ENCODE measurements at regions not wholly inside any gene's neighbourhood (a gene's known extent, or its start where the extent isn't known, plus 50 kb on each side); places are given as distances from the start of the nearest gene placed in this dataset.

GRCh38 chr5:33276628-33276950, 164.2 kb upstream of the TARS1 start:
- Histone ChIP-seq H3K4me2 (ENCODE audit: low read length) (no peak overlapping the region), H3K23ac (ENCODE audit: low read length) (no peak overlapping the region), H2BK5ac (ENCODE audit: low read depth, low read length, poor library complexity) (no peak overlapping the region), H3K4me3 (ENCODE audit: low read depth, low read length) (no peak overlapping the region), H3K4ac (ENCODE audit: low read depth, low read length) (no peak overlapping the region), H3K9me3 (ENCODE audit: insufficient read depth, low read depth, low read length) (no peaks in the 10 kb centered on the region), H3K79me2 (ENCODE audit: control insufficient read depth, insufficient read depth, low read length, poor library complexity) (no peaks in the 10 kb centered on the region), H2BK12ac (ENCODE audit: low read length) (no peak overlapping the region), H4K8ac (ENCODE audit: low read depth, low read length) (no peak overlapping the region), H3K9ac (ENCODE audit: low read length) (no peak overlapping the region), H2AK5ac (ENCODE audit: low read length) (no peak overlapping the region), H2BK120ac (ENCODE audit: insufficient read depth, low read length, poor library complexity) (no peak overlapping the region), H4K12ac (ENCODE audit: low read depth, low read length) (no peak overlapping the region), H3K4me1 (ENCODE audit: control insufficient read depth in 1 of 2, insufficient read depth in 2 of 2, low read length in 2 of 2) (no peaks in the 10 kb centered on the region), H3K27ac (ENCODE audit: low read depth, low read length) (no peak overlapping the region), H3K79me1 (ENCODE audit: low read length) (no peaks in the 10 kb centered on the region), H3K36me3 (ENCODE audit: control insufficient read depth in 1 of 2, insufficient read depth in 2 of 2, low read length in 2 of 2) (no peaks in the 10 kb centered on the region), H3K27me3 (ENCODE audit: insufficient read depth, low read length) (no peaks in the 10 kb centered on the region), H3K14ac (ENCODE audit: low read length) (no peak overlapping the region), H3K18ac (ENCODE audit: low read length) (no peak overlapping the region), H2AFZ (ENCODE audit: insufficient read depth, low read length, poor library complexity) (no peak overlapping the region), H4K91ac (ENCODE audit: low read depth, low read length) (no peak overlapping the region)
- DNase-seq: no peak
- WGBS (ENCODE audit: extremely low coverage, insufficient coverage, insufficient read length): no CpG with 5 or more reads among the region's 2 CpGs

- Histone ChIP-seq H3K14ac (ENCODE audit: low read length) (no peak overlapping the region), H3K9me3 (ENCODE audit: insufficient read depth, low read depth, low read length) (no peaks in the 10 kb centered on the region), H3K27ac (ENCODE audit: low read depth, low read length) (no peak overlapping the region), H2BK120ac (ENCODE audit: insufficient read depth, low read length, poor library complexity) (no peak overlapping the region), H4K91ac (ENCODE audit: low read depth, low read length) (no peak overlapping the region), H3K4me2 (ENCODE audit: low read length) (no peak overlapping the region), H3K18ac (ENCODE audit: low read length) (no peak overlapping the region), H4K12ac (ENCODE audit: low read depth, low read length) (no peak overlapping the region), H3K79me2 (ENCODE audit: control insufficient read depth, insufficient read depth, low read length, poor library complexity) (no peaks in the 10 kb centered on the region), H2AFZ (ENCODE audit: insufficient read depth, low read length, poor library complexity) (no peak overlapping the region), H3K4ac (ENCODE audit: low read depth, low read length) (no peak overlapping the region), H3K9ac (ENCODE audit: low read length) (no peak overlapping the region), H3K4me3 (ENCODE audit: low read depth, low read length) (no peak overlapping the region), H3K23ac (ENCODE audit: low read length) (no peak overlapping the region), H3K79me1 (ENCODE audit: low read length) (no peaks in the 10 kb centered on the region), H4K8ac (ENCODE audit: low read depth, low read length) (no peak overlapping the region), H3K27me3 (ENCODE audit: insufficient read depth, low read length) (no peaks in the 10 kb centered on the region), H2BK12ac (ENCODE audit: low read length) (no peak overlapping the region), H2AK5ac (ENCODE audit: low read length) (no peak overlapping the region), H3K4me1 (ENCODE audit: control insufficient read depth in 1 of 2, insufficient read depth in 2 of 2, low read length in 2 of 2) (no peaks in the 10 kb centered on the region), H3K36me3 (ENCODE audit: control insufficient read depth in 1 of 2, insufficient read depth in 2 of 2, low read length in 2 of 2) (no peaks in the 10 kb centered on the region), H2BK5ac (ENCODE audit: low read depth, low read length, poor library complexity) (no peak overlapping the region)
- WGBS (ENCODE audit: extremely low coverage, insufficient coverage, insufficient read length): no CpG with 5 or more reads among the region's 3 CpGs
- DNase-seq: no peak
Measured at GRCh38 chr5:33277061-33277650, 163.6 kb upstream of the TARS1 start.

GRCh38 chr5:33281431-33281843, 159.3 kb upstream of the TARS1 start:
- no peak overlapping the region for H4K91ac ChIP-seq (ENCODE audit: low read depth, low read length)
- no peak overlapping the region for H4K8ac ChIP-seq (ENCODE audit: low read depth, low read length)
- H3K79me1 ChIP-seq (ENCODE audit: low read length): no peaks in the 10 kb centered on the region
- H3K27me3 ChIP-seq (ENCODE audit: insufficient read depth, low read length): no peaks in the 10 kb centered on the region
- H3K18ac ChIP-seq (ENCODE audit: low read length): no peak overlapping the region
- no peak overlapping the region for H3K4me2 ChIP-seq (ENCODE audit: low read length)
- no peak overlapping the region for H3K4ac ChIP-seq (ENCODE audit: low read depth, low read length)
- no peak overlapping the region for H2AK5ac ChIP-seq (ENCODE audit: low read length)
- H3K9me3 ChIP-seq (ENCODE audit: insufficient read depth, low read depth, low read length): no peaks in the 10 kb centered on the region
- H4K12ac ChIP-seq (ENCODE audit: low read depth, low read length): no peak overlapping the region
- no peak overlapping the region for H2BK120ac ChIP-seq (ENCODE audit: insufficient read depth, low read length, poor library complexity)
- no peak overlapping the region for H3K23ac ChIP-seq (ENCODE audit: low read length)
- no peaks in the 10 kb centered on the region for H3K36me3 ChIP-seq (ENCODE audit: control insufficient read depth in 1 of 2, insufficient read depth in 2 of 2, low read length in 2 of 2)
- H2BK12ac ChIP-seq (ENCODE audit: low read length): no peak overlapping the region
- H3K14ac ChIP-seq (ENCODE audit: low read length): no peak overlapping the region
- H2AFZ ChIP-seq (ENCODE audit: insufficient read depth, low read length, poor library complexity): no peak overlapping the region
- no peaks in the 10 kb centered on the region for H3K4me1 ChIP-seq (ENCODE audit: control insufficient read depth in 1 of 2, insufficient read depth in 2 of 2, low read length in 2 of 2)
- no peak overlapping the region for H3K9ac ChIP-seq (ENCODE audit: low read length)
- no peak overlapping the region for H3K27ac ChIP-seq (ENCODE audit: low read depth, low read length)
- H3K79me2 ChIP-seq (ENCODE audit: control insufficient read depth, insufficient read depth, low read length, poor library complexity): no peaks in the 10 kb centered on the region
- WGBS (ENCODE audit: extremely low coverage, insufficient coverage, insufficient read length): no CpG with 5 or more reads among the region's 5 CpGs
- no peak for DNase-seq
- no peak overlapping the region for H3K4me3 ChIP-seq (ENCODE audit: low read depth, low read length)
- no peak overlapping the region for H2BK5ac ChIP-seq (ENCODE audit: low read depth, low read length, poor library complexity)

GRCh38 chr5:33282157-33282556, 158.6 kb upstream of the TARS1 start:
- H4K8ac ChIP-seq (ENCODE audit: low read depth, low read length): no peak overlapping the region
- WGBS (ENCODE audit: extremely low coverage, insufficient coverage, insufficient read length): no CpG with 5 or more reads among the region's 4 CpGs
- no peaks in the 10 kb centered on the region for H3K9me3 ChIP-seq (ENCODE audit: insufficient read depth, low read depth, low read length)
- no peak for DNase-seq
- H2BK120ac ChIP-seq (ENCODE audit: insufficient read depth, low read length, poor library complexity): no peak overlapping the region
- no peak overlapping the region for H2BK5ac ChIP-seq (ENCODE audit: low read depth, low read length, poor library complexity)
- no peak overlapping the region for H3K4me3 ChIP-seq (ENCODE audit: low read depth, low read length)
- H3K27ac ChIP-seq (ENCODE audit: low read depth, low read length): no peak overlapping the region
- no peaks in the 10 kb centered on the region for H3K79me1 ChIP-seq (ENCODE audit: low read length)
- H3K79me2 ChIP-seq (ENCODE audit: control insufficient read depth, insufficient read depth, low read length, poor library complexity): no peaks in the 10 kb centered on the region
- no peak overlapping the region for H3K4ac ChIP-seq (ENCODE audit: low read depth, low read length)
- no peaks in the 10 kb centered on the region for H3K36me3 ChIP-seq (ENCODE audit: control insufficient read depth in 1 of 2, insufficient read depth in 2 of 2, low read length in 2 of 2)
- H2BK12ac ChIP-seq (ENCODE audit: low read length): no peak overlapping the region
- no peaks in the 10 kb centered on the region for H3K4me1 ChIP-seq (ENCODE audit: control insufficient read depth in 1 of 2, insufficient read depth in 2 of 2, low read length in 2 of 2)
- no peak overlapping the region for H3K9ac ChIP-seq (ENCODE audit: low read length)
- no peak overlapping the region for H2AK5ac ChIP-seq (ENCODE audit: low read length)
- no peaks in the 10 kb centered on the region for H3K27me3 ChIP-seq (ENCODE audit: insufficient read depth, low read length)
- no peak overlapping the region for H2AFZ ChIP-seq (ENCODE audit: insufficient read depth, low read length, poor library complexity)
- no peak overlapping the region for H3K23ac ChIP-seq (ENCODE audit: low read length)
- H3K4me2 ChIP-seq (ENCODE audit: low read length): no peak overlapping the region
- no peak overlapping the region for H3K14ac ChIP-seq (ENCODE audit: low read length)
- no peak overlapping the region for H4K12ac ChIP-seq (ENCODE audit: low read depth, low read length)
- H4K91ac ChIP-seq (ENCODE audit: low read depth, low read length): no peak overlapping the region
- H3K18ac ChIP-seq (ENCODE audit: low read length): no peak overlapping the region
